Activated CD8-positive, alpha-beta memory T cell treated with anti-CD3 and anti-CD28 coated beads for 36 hours (primary cell): ENCODE measurements at regions not wholly inside any gene's neighbourhood (a gene's known extent, or its start where the extent isn't known, plus 50 kb on each side); places are given as distances from the start of the nearest gene placed in this dataset.
"Not testable (repeated sequence)": the region's sequence is repeated elsewhere in the genome, so short reads cannot be mapped to it uniquely, and the experiment has no call there.

Source experiments
- CTCF ChIA-PET: fragments of 350-600 bp; sonication (Branson Sonifier 250); formaldehyde crosslinking; loops from one replicate; lab custom pipeline; 2021; ENCODE audit warnings: antibody characterized with exemption; lab: Charles Lee
- POLR2A ChIA-PET: fragments of 350-600 bp; sonication (Branson Sonifier 250); formaldehyde crosslinking; loops from one replicate; lab custom pipeline; 2021; ENCODE audit warnings: antibody characterized with exemption; lab: Charles Lee

DNA sequence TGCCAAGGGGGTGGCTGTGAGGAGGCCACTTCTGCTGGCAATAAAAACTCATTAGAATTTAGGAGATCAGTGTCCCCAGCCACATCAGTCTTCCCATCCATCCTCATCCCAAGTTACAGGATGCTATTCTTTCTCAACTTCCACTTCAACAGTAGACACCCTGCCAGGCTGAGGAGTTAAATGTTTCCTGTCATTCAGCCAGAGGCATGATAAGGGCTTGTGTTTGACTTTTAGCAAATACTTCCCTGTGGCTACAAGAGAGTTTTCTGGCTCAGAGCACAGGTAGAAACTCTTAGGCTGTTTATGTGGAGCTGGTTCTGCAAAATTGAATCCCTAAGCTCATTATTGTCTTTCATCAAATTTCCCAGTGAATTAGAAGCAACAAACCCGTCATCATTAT is 262.9 kb upstream of the NPAP1 start:
- POLR2A ChIA-PET, CTCF ChIA-PET: not testable (repeated sequence)

DNA sequence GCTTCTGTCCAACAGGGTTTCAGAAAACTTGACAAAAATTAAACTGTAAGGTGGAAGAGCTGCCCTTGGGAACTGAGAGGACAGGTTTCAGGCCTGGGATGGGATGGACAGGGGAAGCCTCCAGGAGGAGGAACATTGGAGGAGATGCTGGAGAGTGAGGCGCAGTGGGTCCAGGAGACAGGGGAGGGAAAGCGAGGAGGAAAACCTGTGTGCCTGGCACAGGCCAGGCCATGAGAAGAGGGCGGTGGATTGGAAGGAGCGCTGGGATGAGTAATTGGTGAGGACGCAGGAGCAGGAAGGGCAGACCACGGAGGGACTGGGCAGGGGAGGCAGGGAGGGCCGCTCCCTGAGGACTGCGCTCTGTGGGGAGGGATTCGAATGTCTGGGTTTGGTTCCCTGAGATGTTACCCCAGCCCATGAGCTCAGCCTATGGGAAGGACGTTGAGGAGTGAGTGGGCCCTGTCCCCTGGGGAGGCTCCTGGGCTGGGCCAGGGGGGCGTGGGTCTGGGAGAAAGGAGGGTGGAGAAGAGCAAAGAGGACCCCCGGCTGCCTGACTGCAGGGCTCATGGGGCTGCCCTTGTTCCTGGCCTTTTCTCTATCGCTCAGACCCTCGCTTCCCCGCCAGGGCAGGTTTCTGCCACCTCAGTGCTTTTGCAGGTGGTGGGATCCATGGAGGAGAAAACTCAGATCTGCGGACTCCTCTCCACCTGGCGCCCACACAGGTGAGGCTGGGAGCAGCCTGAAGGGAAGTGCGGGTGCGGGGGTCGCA is 249.1 kb upstream of the NPAP1 start:
- CTCF ChIA-PET, POLR2A ChIA-PET: not testable (repeated sequence)

- POLR2A ChIA-PET, CTCF ChIA-PET: not testable (repeated sequence)
These were observed 248.5 kb upstream of the NPAP1 start for GRCh38 chr15:24427055-24427400.

- CTCF ChIA-PET, POLR2A ChIA-PET: not testable (repeated sequence)
These were observed 240.3 kb upstream of the NPAP1 start for GRCh38 chr15:24435075-24435820.

DNA sequence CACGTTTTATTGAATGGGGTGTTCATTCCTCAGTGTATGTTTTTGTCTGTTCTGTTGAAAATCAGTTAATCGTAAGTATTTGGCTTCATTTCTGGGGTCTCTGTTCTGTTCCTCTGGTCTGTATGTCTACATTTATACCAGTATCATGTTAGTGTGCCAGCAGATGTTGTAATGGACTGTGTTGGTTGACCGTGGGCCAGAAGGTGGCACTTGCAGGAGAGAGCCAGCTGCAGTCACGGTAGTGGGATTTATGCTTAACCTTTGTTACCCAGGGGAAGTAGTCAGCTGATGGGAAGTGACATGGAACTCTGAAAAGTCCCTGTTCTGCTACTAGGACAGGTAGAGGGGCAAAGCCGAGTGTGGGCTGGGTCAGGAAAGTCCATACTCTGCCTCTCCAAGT is 238.3 kb upstream of the NPAP1 start:
- CTCF ChIA-PET, POLR2A ChIA-PET: not testable (repeated sequence)

DNA sequence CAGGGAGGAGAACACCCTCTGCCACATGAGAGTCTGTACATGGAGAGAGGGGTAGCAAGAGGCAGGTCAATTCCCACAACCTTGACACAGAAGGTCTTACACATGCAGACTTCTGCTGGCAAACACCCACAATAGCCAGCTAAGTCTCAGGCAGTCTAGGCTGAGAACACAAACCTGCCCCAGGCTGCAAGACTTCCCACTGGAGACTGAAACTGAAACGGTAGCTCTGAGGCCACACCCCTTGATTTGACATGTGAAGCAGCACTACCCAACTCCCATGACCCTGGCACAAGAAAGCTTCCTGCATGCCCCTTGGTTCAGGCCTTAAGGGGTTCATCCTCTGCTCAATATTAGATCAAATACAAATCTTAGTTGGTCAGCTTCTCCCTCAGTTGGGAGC is 237.8 kb upstream of the NPAP1 start:
- CTCF ChIA-PET, POLR2A ChIA-PET: not testable (repeated sequence)

DNA sequence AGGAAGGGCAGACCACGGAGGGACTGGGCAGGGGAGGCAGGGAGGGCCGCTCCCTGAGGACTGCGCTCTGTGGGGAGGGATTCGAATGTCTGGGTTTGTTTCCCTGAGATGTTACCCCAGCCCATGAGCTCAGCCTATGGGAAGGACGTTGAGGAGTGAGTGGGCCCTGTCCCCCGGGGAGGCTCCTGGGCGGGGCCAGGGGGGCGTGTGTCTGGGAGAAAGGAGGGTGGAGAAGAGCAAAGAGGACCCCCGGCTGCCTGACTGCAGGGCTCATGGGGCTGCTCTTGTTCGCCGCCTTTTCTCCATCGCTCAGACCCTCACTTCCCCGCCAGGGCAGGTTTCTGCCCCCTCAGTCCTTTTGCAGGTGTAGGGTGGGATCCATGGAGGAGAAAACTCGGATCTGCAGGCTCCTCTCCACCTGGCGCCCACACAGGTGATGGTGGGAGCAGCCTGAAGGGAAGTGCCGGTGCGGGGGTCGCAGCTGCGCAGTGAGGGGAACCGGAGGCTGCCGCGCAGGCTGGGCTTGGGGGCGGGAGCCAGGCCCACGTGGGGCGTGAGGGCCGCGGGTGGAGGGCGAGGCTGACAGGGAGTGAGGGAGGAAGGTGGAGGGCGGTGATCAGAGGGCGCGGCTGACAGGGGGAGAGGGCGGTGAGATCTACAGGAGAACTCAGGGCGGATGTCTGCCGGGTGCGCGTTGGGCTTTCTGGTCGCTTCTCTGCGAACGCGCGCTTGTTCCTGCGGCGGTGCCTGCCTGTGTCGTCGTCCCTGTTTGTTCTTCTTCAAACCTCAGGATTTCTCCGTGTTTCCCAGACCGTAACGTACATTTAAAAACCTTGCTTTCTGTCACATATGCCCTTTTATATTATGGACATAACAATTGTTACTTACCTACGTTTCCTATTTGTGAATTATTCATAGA is 198.2 kb upstream of the NPAP1 start:
- POLR2A ChIA-PET: not testable (repeated sequence)

DNA sequence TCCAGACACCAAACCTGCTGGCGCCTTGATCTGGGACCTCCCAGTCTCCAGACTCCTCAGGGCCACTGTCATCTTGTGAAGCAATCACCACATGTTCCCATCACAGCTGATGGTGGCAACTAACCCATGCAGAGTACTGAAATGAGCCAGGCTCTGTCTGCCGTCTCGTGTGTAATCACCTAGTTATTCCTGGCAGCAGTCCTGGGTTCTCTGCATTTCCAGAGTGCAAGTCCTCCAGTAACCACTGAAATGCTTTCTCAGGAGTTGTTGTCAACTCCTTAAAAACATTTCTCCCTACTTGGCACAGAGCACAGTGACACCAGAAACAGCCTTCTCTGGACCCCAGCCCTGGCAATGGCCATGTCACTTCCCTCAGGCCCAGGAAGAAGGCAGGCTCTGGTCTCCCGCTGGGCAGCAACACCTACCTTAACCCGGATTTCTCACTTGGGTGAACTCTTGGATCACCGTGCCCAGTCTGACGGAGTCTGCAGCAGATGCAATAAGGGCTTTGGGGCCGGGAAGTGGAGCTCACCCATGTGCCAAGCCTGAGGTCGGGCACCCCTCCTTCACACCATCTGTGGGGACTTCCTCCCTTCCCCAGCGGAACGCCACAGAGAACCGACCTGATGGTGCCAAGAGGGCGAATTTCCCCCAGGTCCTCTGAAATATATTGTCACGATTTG is 189.5 kb upstream of the NPAP1 start:
- CTCF ChIA-PET, POLR2A ChIA-PET: not testable (repeated sequence)

More for the DNA sequence above, 198.2 kb upstream of the NPAP1 start:
- CTCF ChIA-PET: not testable (repeated sequence)

DNA sequence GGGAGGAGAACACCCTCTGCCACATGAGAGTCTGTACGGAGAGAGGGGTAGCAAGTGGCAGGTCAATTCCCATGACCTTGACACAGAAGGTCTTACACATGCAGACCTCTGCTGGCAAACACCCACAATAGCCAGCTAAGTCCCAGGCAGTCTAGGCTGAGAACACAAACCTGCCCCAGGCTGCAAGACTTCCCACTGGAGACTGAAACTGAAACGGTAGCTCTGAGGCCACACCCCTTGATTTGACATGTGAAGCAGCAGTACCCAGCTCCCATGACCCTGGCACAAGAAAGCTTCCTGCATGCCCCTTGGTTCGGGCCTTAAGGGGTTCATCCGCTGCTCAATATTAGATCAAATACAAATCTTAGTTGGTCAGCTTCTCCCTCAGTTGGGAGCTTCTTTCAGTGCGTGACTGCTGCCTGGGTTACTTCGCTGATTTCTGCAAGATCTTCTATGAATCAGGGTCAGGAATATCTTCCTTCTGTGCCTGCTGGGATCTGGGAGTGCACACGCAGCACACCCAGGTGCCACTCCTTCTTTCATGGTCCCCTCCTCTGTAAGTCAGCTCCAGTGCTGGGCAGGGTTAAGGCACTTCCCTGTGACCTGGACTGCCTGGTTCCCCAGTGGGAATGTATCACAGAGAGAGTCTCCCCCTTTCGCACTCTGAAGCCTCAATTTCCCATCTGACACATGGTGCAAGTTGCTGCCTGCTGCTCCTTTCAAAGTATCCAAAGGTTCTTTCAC is 187.2 kb upstream of the NPAP1 start:
- POLR2A ChIA-PET, CTCF ChIA-PET: not testable (repeated sequence)

DNA sequence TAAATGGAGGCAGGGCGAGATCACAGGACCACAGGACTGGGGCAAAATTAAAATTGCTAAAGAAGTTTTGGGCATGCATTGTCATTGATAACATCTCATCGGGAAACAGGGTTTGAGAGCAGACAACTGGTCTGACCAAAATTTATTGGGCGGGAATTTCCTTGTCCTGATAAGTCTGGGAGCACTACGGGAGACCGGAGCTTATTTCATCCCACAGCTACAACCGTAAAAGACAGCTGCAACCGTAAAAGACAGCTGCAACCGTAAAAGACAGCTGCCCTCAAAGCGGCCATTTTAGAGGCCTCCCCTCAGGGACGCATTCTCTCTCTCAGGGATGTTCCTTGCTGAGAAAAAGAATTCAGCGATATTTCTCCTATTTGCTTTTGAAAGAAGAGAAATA is 170.4 kb upstream of the NPAP1 start:
- CTCF ChIA-PET, POLR2A ChIA-PET: not testable (repeated sequence)

DNA sequence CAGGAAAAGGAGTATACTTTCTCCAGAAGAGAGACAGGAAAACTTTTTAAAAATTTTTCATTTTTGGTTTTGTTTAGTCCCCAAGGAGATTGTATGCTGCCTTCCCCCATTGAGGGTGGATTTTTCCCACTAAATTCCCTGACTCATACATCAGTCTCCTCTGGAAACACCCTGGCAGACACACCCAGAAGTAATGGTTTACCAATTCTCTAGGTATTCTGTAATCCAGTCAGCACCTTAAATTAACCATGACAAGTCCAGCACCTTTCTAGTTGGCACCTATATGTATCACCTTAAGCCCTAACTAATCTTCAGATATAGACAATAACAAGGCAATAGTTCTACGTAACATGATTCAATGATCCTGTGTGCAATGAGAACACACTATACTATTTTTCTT is 165.9 kb upstream of the NPAP1 start:
- POLR2A ChIA-PET, CTCF ChIA-PET: not testable (repeated sequence)

DNA sequence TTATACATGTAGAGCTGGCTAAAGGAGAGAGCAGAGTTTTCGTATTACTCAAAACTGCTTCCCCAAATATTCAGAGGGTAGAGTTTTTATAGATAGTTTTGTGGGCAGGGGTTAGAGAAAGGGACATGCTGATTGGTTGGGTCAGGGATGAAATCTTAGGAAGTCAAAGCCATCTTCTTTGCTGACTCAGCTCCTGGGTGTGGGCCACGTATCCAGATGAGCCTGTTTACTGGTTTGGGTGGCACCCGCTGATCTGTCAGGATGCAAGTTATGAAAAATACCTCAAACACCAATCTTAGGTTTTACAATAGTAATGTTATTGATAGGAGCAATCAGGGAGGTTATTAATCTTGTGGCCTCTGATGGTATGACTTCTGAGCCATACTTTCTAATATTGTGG is 164.0 kb upstream of the NPAP1 start:
- POLR2A ChIA-PET, CTCF ChIA-PET: not testable (repeated sequence)

- CTCF ChIA-PET, POLR2A ChIA-PET: not testable (repeated sequence)
These were observed 156.8 kb upstream of the NPAP1 start for GRCh38 chr15:24518772-24519171.

DNA sequence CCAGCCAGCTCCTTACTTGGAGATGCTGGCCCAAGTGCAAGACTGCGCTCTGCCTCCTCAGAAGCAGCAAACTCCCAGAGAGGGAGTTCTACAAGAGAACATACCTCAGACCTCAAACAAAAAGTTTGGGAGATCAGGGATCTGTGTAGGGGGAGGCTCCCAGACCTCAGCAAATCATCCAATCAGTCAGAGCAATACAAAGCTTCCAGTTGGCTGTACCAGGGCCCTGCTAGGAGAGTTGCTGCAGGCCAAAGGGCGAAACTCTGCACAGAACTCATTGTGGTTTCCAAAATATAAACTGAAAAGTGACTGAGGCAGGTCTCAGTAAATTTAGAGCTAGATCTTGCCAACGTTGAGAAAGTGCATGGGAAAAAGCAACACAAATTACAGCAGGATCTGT is 144.3 kb upstream of the NPAP1 start:
- CTCF ChIA-PET, POLR2A ChIA-PET: not testable (repeated sequence)

DNA sequence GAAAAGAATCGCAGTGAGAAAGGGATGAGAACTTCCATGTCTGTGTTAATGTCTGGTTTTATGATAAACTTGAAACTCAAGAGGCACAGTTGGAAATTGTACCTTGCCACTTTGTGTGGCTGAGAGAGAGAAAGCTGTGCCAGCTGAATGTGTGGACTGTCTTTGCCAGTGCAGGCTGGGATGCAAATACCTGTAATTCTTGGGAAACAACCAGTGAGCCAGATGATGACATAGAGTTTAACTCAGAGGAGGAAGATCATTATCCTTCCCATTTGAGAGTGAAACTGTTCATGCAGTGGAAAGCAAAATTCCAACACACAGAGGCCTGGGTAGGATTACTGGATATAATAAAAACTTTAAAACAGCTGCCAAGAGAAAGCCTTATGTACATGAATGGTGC is 141.5 kb upstream of the NPAP1 start:
- POLR2A ChIA-PET, CTCF ChIA-PET: not testable (repeated sequence)

GRCh38 chr15:24557281-24557680 is 118.3 kb upstream of the NPAP1 start:
- POLR2A ChIA-PET, CTCF ChIA-PET: not testable (repeated sequence)

DNA sequence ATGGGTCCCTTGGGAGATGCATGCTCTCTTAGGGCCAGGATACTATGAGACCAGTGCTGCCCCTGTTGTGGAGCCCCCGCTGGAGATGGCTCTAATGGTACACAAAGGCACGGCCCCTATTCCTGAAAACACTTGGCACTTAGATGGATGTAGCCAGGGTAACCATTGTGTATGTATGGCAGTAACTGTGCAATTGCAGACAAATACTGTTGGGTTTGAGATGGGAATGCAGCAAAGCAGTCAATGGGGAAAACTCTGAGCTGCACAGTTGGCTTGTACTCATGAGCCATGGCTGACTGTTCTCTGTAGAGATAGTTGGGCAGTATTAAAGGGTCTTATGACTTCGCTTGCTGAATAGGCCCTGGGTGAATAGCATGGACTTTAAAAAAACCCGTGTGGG is 67.9 kb upstream of the NPAP1 start:
- POLR2A ChIA-PET: no interaction called here
- CTCF ChIA-PET: no interaction called here

- POLR2A ChIA-PET: no interaction called here
These were observed 57.9 kb upstream of the NPAP1 start for GRCh38 chr15:24617646-24618045.

GRCh38 chr15:24621630-24622215 is 53.9 kb upstream of the NPAP1 start:
- ChIA-PET CTCF (no interaction called here), POLR2A (no interaction called here)

More at GRCh38 chr15:24617646-24618045, 57.9 kb upstream of the NPAP1 start:
- CTCF ChIA-PET: no interaction called here
